GM19438 (cell line): ENCODE measurements at regions not wholly inside any gene's neighbourhood (a gene's known extent, or its start where the extent isn't known, plus 50 kb on each side); places are given as distances from the start of the nearest gene placed in this dataset.
"Not testable (repeated sequence)": the region's sequence is repeated elsewhere in the genome, so short reads cannot be mapped to it uniquely, and the experiment has no call there.

ENCODE experiments used
- ATAC-seq: cut with Tn5 transposase; IDR thresholded peaks from one replicate; pipeline ENCODE4 v1.9.1; 2021; ENCODE audit warnings: low read depth; ENCODE audit not compliant: unreplicated experiment

- not testable (repeated sequence) for ATAC-seq
Measured at GRCh38 chr1:242923603-242924002, 331.5 kb downstream of the CEP170 start.

- ATAC-seq = not testable (repeated sequence)
Measured at GRCh38 chr1:242914729-242915128, 340.4 kb downstream of the CEP170 start.

DNA sequence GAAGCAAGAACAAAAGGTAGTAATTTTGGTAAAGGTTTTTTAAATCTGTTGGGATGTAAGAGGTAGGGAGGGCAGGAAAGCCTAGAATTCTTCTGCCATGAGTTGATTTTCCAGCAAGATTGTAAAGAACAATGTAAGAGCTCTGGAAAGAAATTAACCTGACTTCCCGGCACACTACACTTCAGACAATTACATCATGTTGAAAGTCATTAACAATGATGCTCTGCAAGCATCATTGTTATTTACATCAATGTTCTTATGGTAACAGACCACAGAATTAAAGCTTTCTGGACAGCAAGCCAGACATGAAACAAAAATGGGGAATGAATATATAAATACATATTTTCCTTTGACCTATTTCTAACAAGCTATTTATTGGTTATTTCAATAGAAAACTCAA lies 342.2 kb downstream of the CEP170 start:
- not testable (repeated sequence) for ATAC-seq

GRCh38 chr1:242900558-242900957 lies 354.5 kb downstream of the CEP170 start:
- ATAC-seq = not testable (repeated sequence)

- no peak for ATAC-seq
Measured at GRCh38 chr1:242890192-242890741, 364.8 kb downstream of the CEP170 start.

DNA sequence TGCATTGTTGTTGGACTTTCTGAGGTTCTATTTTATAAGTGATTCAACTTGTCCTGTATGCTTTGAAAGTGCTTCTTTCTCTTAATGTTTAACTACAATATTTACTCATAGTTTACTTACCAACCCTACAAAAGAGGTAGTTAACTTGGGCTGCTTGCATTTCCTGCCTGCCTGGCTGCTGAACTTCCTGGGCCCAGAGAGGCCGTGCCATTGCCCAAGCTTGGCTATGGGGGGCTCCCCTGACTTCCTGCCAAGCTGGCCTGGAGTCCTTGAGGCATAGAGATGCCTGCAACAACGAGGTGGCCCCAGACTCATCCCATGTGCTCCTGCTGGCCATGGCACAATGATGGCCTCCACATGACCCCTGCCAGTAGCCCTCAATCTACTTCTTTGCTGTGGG lies 361.6 kb upstream of the PLD5 start:
- ATAC-seq = peak; percentile 96

DNA sequence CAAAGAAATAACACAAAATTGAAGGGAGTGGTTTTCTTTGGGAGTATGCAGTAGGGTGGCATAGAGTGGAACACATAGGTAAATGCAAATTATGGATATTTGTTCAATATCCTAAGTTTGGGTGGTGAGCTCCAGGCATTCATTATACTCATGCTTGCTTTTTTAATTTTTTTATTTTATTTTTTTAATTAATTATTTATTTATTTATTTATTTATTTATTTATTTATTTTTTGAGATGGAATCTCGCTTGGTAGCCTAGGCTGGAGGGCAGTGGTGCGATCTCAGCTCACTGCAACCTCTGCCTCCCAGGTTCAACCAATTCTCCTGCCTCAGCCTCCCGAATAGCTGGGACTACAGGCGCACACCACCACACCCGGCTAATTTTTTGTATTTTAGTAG lies 355.5 kb upstream of the PLD5 start:
- ATAC-seq = not testable (repeated sequence)

- ATAC-seq = no peak
Measured at GRCh38 chr1:242877743-242878142, 353.2 kb upstream of the PLD5 start.

DNA sequence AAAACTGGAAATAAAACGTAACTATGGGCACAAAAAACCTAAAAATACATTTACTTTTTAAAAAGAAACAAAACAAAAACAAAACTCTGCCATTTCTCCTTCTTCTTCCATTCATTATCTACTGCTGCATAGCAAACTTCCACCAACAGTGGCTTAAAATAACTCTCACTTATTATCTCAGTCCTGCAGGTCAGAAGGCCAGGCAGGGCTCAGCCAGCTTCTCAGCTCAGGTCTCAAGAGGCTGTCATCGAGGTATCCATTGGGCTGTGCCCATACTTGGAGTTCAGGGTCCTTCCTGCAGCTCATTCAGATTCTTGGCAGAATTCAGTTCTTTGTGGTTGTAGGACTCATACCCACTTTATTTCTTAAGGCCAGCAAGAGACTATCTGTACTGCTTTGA lies 352.7 kb upstream of the PLD5 start:
- ATAC-seq = no peak

DNA sequence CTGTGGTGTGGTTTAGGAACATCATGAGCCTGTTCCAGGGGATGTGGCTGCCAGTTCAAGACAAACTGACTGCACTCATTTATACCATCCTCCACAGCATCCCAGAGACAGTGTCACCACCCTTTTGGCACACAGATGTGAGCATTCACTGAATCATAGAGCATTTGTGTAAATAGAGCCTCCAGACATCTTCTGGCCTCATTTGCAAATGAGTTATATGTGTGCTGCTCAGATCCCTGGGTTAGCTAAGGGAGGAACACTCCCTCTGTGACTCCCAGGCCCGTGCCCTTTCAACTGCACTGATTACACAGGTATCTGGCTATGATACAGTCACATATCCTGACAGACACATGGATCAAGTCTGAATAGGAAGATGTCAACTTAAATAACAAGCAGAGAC lies 351.5 kb upstream of the PLD5 start:
- ATAC-seq = no peak

GRCh38 chr1:242873661-242874060 lies 349.2 kb upstream of the PLD5 start:
- no peak for ATAC-seq

DNA sequence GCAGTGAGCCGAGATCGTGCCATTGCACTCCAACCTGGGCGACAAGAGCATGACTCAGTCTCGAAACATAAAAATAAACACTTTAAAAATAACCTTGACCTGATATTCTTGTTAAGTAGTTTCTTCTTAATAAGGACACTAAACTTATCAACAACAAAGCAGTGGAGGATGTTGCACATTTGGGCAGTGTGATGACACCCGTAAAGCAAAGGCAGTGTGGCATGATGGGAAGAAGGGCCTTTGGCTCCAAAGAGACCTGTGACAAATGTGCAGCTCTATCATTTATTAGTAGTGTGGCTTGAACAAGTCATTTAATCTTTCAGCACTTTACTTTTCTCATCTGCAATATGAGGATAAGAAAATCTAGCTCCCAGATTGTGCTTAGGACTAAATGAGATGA lies 348.0 kb upstream of the PLD5 start:
- ATAC-seq = no peak

DNA sequence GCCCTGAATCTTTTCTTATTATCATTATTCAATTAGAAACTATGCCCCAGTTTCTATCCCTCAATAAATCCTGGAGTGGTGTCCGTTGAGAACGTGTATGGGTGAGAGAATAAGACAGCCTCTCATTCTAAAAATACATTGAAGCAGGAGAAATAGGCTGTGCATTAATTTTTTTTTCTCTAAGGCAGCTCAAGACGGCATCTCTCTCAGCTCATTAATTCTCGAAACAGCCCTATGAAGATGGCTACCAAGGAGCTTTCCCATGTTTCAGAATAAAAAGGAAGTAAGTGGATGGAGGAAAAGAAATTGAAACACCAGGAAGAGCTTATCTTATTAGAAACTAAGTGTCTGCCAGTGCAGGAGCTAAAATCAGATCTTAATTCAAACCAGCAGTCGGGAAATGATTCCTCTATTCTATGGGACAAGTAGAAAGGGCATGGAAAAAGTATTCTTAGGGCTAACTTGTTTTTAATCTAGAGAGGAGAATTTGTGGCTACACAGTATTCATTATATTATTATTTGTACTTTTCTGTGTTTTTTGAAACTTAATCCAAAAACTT lies 347.1 kb upstream of the PLD5 start:
- ATAC-seq = no peak

- no peak for ATAC-seq
Measured at GRCh38 chr1:242870966-242871365, 346.5 kb upstream of the PLD5 start.

GRCh38 chr1:242856289-242856688 lies 331.8 kb upstream of the PLD5 start:
- ATAC-seq = no peak

DNA sequence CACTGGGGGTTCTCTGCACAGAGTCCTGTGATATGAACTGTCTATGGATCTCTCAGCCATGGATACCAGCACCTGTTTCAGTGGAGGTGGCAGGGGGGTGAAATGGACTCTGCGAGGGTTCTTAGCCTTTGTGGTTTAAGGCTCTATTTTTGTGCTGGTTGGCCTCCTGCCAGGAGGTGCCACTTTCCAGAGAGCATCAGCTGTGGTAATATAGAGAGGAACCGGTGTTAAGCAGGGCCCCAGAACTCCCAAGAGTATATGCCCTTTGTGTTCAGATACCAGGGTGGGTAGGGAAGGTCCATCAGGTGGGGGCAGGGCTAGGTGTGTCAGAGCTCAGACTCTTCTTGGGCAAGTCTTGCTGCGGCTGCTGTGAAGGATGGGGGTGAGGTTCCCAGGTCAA lies 330.0 kb upstream of the PLD5 start:
- ATAC-seq = no peak

DNA sequence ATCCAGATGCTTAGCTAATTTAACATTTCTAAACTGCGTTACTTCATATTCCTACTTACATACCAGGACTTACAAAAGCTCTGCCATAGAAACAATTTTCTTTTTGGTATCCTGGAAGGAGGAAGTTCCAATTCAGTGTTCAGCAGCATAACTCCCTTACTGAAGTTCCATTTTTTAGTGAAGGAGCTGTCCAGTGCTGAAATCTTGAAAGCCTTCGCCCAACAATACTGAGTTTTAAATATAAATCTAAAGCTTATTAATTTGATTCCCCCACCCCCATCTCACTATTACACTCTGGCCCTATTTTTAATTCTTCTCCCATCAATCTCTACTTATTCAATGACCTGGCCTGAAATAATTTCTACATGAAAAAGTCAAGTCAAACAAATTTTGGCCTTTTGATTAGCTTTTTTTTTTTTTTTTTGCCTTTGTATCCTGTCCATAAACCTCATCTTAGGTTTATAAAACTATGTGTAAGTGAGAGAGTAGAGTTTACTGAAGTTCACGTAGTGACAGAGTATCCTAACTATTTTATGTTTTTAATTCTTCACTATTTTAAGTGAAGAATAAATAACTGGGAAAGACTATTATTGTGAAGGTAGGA lies 323.0 kb upstream of the PLD5 start:
- ATAC-seq = no peak

DNA sequence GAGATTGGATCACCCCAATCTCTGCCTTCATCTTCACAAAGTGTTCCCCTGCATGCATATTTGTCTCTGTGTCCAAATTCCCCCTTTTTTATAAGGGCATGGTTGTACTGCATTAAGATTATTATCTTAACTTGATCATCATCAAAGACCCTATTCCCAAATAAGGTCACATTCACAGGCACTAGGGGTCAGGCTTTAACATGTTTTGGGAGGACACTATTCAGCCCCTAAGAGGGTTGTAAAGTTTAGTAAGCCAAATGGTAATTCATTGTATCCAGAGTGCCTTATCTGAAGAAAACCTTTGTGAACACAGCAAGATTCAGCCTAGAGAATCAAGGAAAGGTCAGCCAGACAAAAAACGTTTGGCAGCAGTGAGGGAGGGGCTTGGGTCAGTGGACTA lies 317.6 kb upstream of the PLD5 start:
- ATAC-seq = no peak

DNA sequence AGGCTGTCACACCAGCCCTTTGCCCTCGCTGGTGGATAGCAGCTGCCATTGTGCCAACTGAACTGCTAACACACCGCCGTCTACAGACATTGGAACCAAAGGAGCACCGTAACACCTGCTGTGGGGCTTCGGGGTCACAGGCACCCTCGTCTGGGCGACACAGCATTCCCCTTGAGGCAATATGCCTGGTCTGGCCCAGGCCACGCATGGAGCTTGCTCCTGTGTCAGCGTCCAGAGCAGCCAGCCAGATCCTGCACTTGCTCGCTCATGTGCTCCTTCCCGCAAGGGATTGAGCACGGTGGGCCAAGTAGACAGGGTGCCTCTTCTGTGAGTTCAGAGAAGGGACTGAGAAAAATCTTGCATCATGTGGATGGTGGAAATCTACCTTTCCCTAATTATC lies 314.6 kb upstream of the PLD5 start:
- no peak for ATAC-seq

GRCh38 chr1:242836423-242836822 lies 311.9 kb upstream of the PLD5 start:
- no peak for ATAC-seq

DNA sequence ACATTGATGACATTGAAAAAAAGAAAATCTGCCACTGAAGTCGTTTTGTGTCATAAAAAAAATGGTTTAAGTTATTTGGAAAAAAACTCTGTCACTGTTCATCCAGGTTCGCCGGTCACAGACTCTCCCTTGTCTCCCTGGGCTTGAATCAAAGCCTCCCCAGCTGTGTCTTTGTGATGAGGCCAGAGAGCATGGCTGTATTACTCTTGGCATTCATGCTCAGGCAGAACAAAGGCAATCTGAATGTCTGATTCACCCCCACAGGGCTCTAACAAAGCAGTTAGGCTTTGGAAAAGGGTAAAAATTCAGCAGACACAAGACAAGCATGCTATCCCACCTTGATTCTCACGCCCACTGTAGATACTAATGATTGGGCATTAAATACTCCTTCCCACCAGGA lies 304.3 kb upstream of the PLD5 start:
- no peak for ATAC-seq

GRCh38 chr1:242828199-242828598 lies 303.7 kb upstream of the PLD5 start:
- no peak for ATAC-seq

- no peak for ATAC-seq
Measured at GRCh38 chr1:242827538-242827937, 303.0 kb upstream of the PLD5 start.
